ENCODE measurements at regions not wholly inside any gene's neighbourhood (a gene's known extent, or its start where the extent isn't known, plus 50 kb on each side); places are given as distances from the start of the nearest gene placed in this dataset.

DNA sequence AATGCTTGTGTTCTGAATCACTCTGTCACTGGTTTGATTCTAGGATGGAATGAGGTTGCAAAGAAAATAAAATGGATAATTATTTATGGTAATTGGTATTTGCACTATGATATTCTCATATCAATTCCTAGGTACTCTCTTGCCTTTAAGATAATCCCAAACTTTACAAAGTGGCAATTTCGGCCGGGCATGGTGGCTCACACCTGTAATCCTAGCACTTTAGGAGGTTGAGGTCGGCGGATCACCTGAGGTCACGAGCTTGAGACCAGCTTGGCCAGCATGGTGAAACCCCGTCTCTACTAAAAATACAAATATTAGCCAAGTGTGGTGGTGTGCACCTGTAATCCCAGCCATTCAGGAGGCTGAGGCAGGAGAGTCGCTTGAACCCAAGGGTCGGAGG lies 1118.7 kb upstream of the C9orf72 start:
- Histone ChIP-seq H3K9me1 (replicated peaks; ENCODE audit: control insufficient read depth, extremely low read depth, insufficient read depth, low read length) (no peaks in the 10 kb centered on the region), H3K27me3 (ENCODE audit: control insufficient read depth in 2 of 2, insufficient read depth in 2 of 2, low read length in 2 of 2) (no peaks in the 10 kb centered on the region), H3K4me3 (replicated peaks in 1 of 3; ENCODE audit: insufficient read depth in 1 of 3, low read depth in 1 of 3, low read length in 3 of 3) (no peak overlapping the region), H3K9me3 (replicated peaks; ENCODE audit: control insufficient read depth, insufficient read depth, low read length) (no peaks in the 10 kb centered on the region), H3K79me2 (ENCODE audit: control insufficient read depth, insufficient read depth, low read length) (no peaks in the 10 kb centered on the region), H3K9ac (replicated peaks; ENCODE audit: extremely low read depth, insufficient read depth, low read length) (no peak overlapping the region), H3K4me2 (ENCODE audit: insufficient read depth, low read length) (no peak overlapping the region), H2AFZ (ENCODE audit: low read depth, low read length) (no peak overlapping the region), H3K36me3 (ENCODE audit: control insufficient read depth in 2 of 2, extremely low read depth in 1 of 2, insufficient read depth in 2 of 2, low read length in 2 of 2) (no peaks in the 10 kb centered on the region), H3K27ac (ENCODE audit: insufficient read depth, low read depth, low read length) (no peak overlapping the region), H3K4me1 (ENCODE audit: control insufficient read depth, extremely low read depth, insufficient read depth, low read length) (no peaks in the 10 kb centered on the region), H4K20me1 (replicated peaks; ENCODE audit: control insufficient read depth, extremely low read depth, insufficient read depth, low read length) (no peaks in the 10 kb centered on the region)
- ChIA-PET CTCF (no interaction called here), POLR2A (no interaction called here)
- intact Hi-C loops (cut with micrococcal nuclease) = no loop called here
- no peak for DNase-seq (ENCODE audit: low read depth, low spot score)
- FAIRE-seq = no peak
- TF ChIP-seq FOS (IDR thresholded peaks at IDR 0.05; ENCODE audit: borderline replicate concordance, insufficient read depth, low read length) (no peak), POLR2A (IDR thresholded peaks at IDR 0.05; ENCODE audit: low read depth, low read length) (no peak), EZH2 (IDR thresholded peaks at IDR 0.05; ENCODE audit: borderline replicate concordance, low read depth, low read length, severe bottlenecking) (no peak), JUN (IDR thresholded peaks at IDR 0.05; ENCODE audit: borderline replicate concordance, insufficient read depth, insufficient read length, low read depth) (no peak), MYC (IDR thresholded peaks at IDR 0.05; ENCODE audit: low read depth, low read length) (no peak), POLR2AphosphoS5 (IDR thresholded peaks at IDR 0.05; ENCODE audit: insufficient read depth, low read depth, low read length) (no peak), GATA2 (IDR thresholded peaks at IDR 0.05; ENCODE audit: insufficient read depth, insufficient read length, low read depth, low read length) (no peak)
- TF ChIP-seq, protein P1, sequence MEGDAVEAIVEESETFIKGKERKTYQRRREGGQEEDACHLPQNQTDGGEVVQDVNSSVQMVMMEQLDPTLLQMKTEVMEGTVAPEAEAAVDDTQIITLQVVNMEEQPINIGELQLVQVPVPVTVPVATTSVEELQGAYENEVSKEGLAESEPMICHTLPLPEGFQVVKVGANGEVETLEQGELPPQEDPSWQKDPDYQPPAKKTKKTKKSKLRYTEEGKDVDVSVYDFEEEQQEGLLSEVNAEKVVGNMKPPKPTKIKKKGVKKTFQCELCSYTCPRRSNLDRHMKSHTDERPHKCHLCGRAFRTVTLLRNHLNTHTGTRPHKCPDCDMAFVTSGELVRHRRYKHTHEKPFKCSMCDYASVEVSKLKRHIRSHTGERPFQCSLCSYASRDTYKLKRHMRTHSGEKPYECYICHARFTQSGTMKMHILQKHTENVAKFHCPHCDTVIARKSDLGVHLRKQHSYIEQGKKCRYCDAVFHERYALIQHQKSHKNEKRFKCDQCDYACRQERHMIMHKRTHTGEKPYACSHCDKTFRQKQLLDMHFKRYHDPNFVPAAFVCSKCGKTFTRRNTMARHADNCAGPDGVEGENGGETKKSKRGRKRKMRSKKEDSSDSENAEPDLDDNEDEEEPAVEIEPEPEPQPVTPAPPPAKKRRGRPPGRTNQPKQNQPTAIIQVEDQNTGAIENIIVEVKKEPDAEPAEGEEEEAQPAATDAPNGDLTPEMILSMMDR (IDR thresholded peaks at IDR 0.05; ENCODE audit: extremely low read depth in 1 of 2, insufficient read depth in 1 of 2, low read depth in 1 of 2, low read length in 2 of 2) = no peak
- TF ChIP-seq, protein P2, sequence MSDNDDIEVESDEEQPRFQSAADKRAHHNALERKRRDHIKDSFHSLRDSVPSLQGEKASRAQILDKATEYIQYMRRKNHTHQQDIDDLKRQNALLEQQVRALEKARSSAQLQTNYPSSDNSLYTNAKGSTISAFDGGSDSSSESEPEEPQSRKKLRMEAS (IDR thresholded peaks at IDR 0.05; ENCODE audit: insufficient read depth, insufficient read length) = no peak
- dilution Hi-C loops (cut with MboI; ENCODE audit: extremely low pct_ligation_motif_present, low sequenced_read_pairs) = no loop called here
- BruUV-seq (replicated peaks) = no TSS peak
